IMR-90 (cell line): ENCODE measurements at regions not wholly inside any gene's neighbourhood (a gene's known extent, or its start where the extent isn't known, plus 50 kb on each side); places are given as distances from the start of the nearest gene placed in this dataset.

Experiments
- ATAC-seq: fragments of 200-7000 bp; cut with Tn5 transposase; 2 replicates; pipeline ENCODE4 v1.9.1; 2020; ENCODE audit warnings: low read depth, mild to moderate bottlenecking, moderate library complexity
- BruUV-seq: library from RNA; stranded (reverse); fragments of 400-500 nt; replicated peaks from 2 replicates; lab custom pipeline; 2021; lab: Mats Ljungman, UMichigan
- CTCF ChIA-PET: fragments of 300-600 bp; formaldehyde crosslinking; extraction: SDS; loops from one replicate; lab custom pipeline; 2021; ENCODE audit warnings: antibody characterized with exemption; lab: Yijun Ruan, JAX
- POLR2A ChIA-PET: fragments of 300-600 bp; sonication (Branson Sonifier 250); formaldehyde crosslinking; loops from one replicate; lab custom pipeline; 2022; ENCODE audit warnings: antibody characterized with exemption; ENCODE audit not compliant: unreplicated experiment; lab: Charles Lee
- DNase-seq: peaks from one replicate; pipeline ENCODE4 v3.0.0; 2013
- H2AFZ ChIP-seq: replicated peaks from 2 replicates; pipeline ENCODE3; 2013; ENCODE audit warnings: low read length, mild to moderate bottlenecking; ENCODE audit not compliant: poor library complexity
- H2AK5ac ChIP-seq: 2 replicates; pipeline ENCODE4 v1.6.1; 2013; ENCODE audit warnings: low read depth, low read length, inconsistent platforms
- H2AK9ac ChIP-seq: replicated peaks from 2 replicates; pipeline ENCODE3; 2013; ENCODE audit warnings: mild to moderate bottlenecking, low read depth, low read length, moderate library complexity; ENCODE audit not compliant: poor library complexity
- H2BK120ac ChIP-seq: 2 replicates; pipeline ENCODE4 v1.6.1; 2013; ENCODE audit warnings: low read depth, low read length, inconsistent platforms
- H2BK15ac ChIP-seq: 3 replicates; pipeline ENCODE4 v1.6.1; 2013; ENCODE audit warnings: low read depth, low read length, inconsistent platforms
- H2BK20ac ChIP-seq: 2 replicates; pipeline ENCODE4 v1.6.1; 2013; ENCODE audit warnings: low read depth, mild to moderate bottlenecking, inconsistent platforms, low read length, moderate library complexity
- H2BK5ac ChIP-seq: 2 replicates; pipeline ENCODE4 v1.6.1; 2013; ENCODE audit warnings: mild to moderate bottlenecking, low read depth, low read length, inconsistent platforms; ENCODE audit not compliant: poor library complexity, severe bottlenecking
- H3K14ac ChIP-seq: replicated peaks from 2 replicates; pipeline ENCODE4 v1.6.1; 2013; ENCODE audit warnings: low read depth, low read length, inconsistent platforms
- H3K18ac ChIP-seq: 2 replicates; pipeline ENCODE4 v1.6.1; 2013; ENCODE audit warnings: low read depth, low read length, control low read depth
- H3K23ac ChIP-seq: 2 replicates; pipeline ENCODE4 v1.6.1; 2013; ENCODE audit warnings: low read depth, low read length, inconsistent platforms
- H3K27ac ChIP-seq: 2 replicates; pipeline ENCODE4 v1.5.1; 2013; ENCODE audit warnings: mild to moderate bottlenecking, control low read depth, low read length; ENCODE audit not compliant: insufficient read depth
- H3K27me3 ChIP-seq: 2 replicates; pipeline ENCODE4 v1.6.1; 2013; ENCODE audit warnings: low read length; ENCODE audit not compliant: control insufficient read depth, insufficient read depth
- H3K36me3 ChIP-seq: 2 replicates; pipeline ENCODE4 v1.6.1; 2013; ENCODE audit warnings: low read length, mixed read lengths; ENCODE audit not compliant: control insufficient read depth, insufficient read depth
- H3K4ac ChIP-seq: 2 replicates; pipeline ENCODE4 v1.6.1; 2013; ENCODE audit warnings: low read depth, low read length, inconsistent platforms
- H3K4me1 ChIP-seq: 2 replicates; pipeline ENCODE4 v1.6.1; 2013; ENCODE audit warnings: low read length, mixed read lengths; ENCODE audit not compliant: control insufficient read depth, insufficient read depth
- H3K4me2 ChIP-seq: 2 replicates; pipeline ENCODE4 v1.6.1; 2013; ENCODE audit warnings: low read depth, mild to moderate bottlenecking, control low read depth, low read length, moderate library complexity
- H3K4me3 ChIP-seq: 2 replicates; pipeline ENCODE4 v1.5.1; 2013; ENCODE audit warnings: low read depth, mild to moderate bottlenecking, control low read depth, low read length, moderate library complexity; ENCODE audit not compliant: insufficient read depth
- H3K56ac ChIP-seq: 2 replicates; pipeline ENCODE4 v1.6.1; 2013; ENCODE audit warnings: low read length, inconsistent platforms; ENCODE audit not compliant: insufficient read depth; ENCODE audit errors: extremely low read depth
- H3K79me1 ChIP-seq, 2 experiments: 2 replicates each; pipeline ENCODE4 v1.6.1; 2013; ENCODE audit warnings: low read length in 2 of 2, inconsistent platforms in 1 of 2, low read depth in 1 of 2
- H3K9ac ChIP-seq: 2 replicates; pipeline ENCODE4 v1.6.1; 2013; ENCODE audit warnings: low read depth, low read length, control low read depth
- H3K9me1 ChIP-seq: 2 replicates; pipeline ENCODE4 v1.6.1; 2013; ENCODE audit warnings: low read length, inconsistent platforms; ENCODE audit not compliant: insufficient read depth
- H3K9me3 ChIP-seq: 2 replicates; pipeline ENCODE4 v1.6.1; 2013; ENCODE audit warnings: low read length; ENCODE audit not compliant: control insufficient read depth, insufficient read depth
- H4K20me1 ChIP-seq: 2 replicates; pipeline ENCODE4 v1.6.1; 2013; ENCODE audit warnings: low read length, inconsistent platforms; ENCODE audit not compliant: insufficient read depth
- H4K5ac ChIP-seq: 2 replicates; pipeline ENCODE4 v1.6.1; 2013; ENCODE audit warnings: mild to moderate bottlenecking, low read depth, low read length, control low read depth
- H4K8ac ChIP-seq, 2 experiments: 2 replicates each; pipeline ENCODE4 v1.6.1; 2013; ENCODE audit warnings: low read depth in 2 of 2, low read length in 2 of 2, control low read depth in 1 of 2, inconsistent platforms in 1 of 2
- H4K91ac ChIP-seq: 2 replicates; pipeline ENCODE4 v1.6.1; 2013; ENCODE audit warnings: low read depth, low read length, inconsistent platforms; ENCODE audit not compliant: insufficient read depth
- BHLHE40 ChIP-seq: fragments of 150-350 bp; IDR thresholded peaks from 2 replicates; pipeline ENCODE4 v1.6.1; 2016; ENCODE audit warnings: mild to moderate bottlenecking, low read depth, low read length
- CEBPB ChIP-seq: IDR thresholded peaks from 2 replicates; pipeline ENCODE4 v1.6.1; 2012; ENCODE audit warnings: low read depth, low read length, improper control_type of control experiment
- CHD1 ChIP-seq: IDR thresholded peaks from 2 replicates; pipeline ENCODE4 v1.6.1; 2012; ENCODE audit warnings: low read depth, low read length, improper control_type of control experiment
- ELK1 ChIP-seq: fragments of 150-350 bp; IDR thresholded peaks from 2 replicates; pipeline ENCODE4 v1.6.1; 2016; ENCODE audit warnings: low read depth, mild to moderate bottlenecking, low read length, moderate library complexity, borderline replicate concordance
- FOS ChIP-seq: fragments of 150-350 bp; IDR thresholded peaks from 2 replicates; pipeline ENCODE4 v1.6.1; 2016; ENCODE audit warnings: low read depth, low read length
- MAFK ChIP-seq: IDR thresholded peaks from 2 replicates; pipeline ENCODE4 v1.6.1; 2012; ENCODE audit warnings: low read depth, low read length, improper control_type of control experiment
- MAZ ChIP-seq: IDR thresholded peaks from 2 replicates; pipeline ENCODE4 v1.6.1; 2012; ENCODE audit warnings: low read depth, mild to moderate bottlenecking, low read length, improper control_type of control experiment, moderate library complexity, borderline replicate concordance
- MXI1 ChIP-seq: IDR thresholded peaks from 2 replicates; pipeline ENCODE4 v1.6.1; 2012; ENCODE audit warnings: low read depth, mild to moderate bottlenecking, low read length, moderate library complexity, borderline replicate concordance
- NFE2L2 ChIP-seq: fragments of 150-350 bp; IDR thresholded peaks from 2 replicates; pipeline ENCODE4 v1.6.1; 2016; ENCODE audit warnings: low read depth, mild to moderate bottlenecking, low read length
- POLR2A ChIP-seq: IDR thresholded peaks from 2 replicates; pipeline ENCODE4 v1.6.1; 2012; ENCODE audit warnings: mild to moderate bottlenecking, low read depth, low read length
- RAD21 ChIP-seq: IDR thresholded peaks from 2 replicates; pipeline ENCODE4 v1.6.1; 2012; ENCODE audit warnings: low read length, improper control_type of control experiment
- RCOR1 ChIP-seq: IDR thresholded peaks from 2 replicates; pipeline ENCODE4 v1.6.1; 2012; ENCODE audit warnings: mild to moderate bottlenecking, low read length, improper control_type of control experiment; ENCODE audit not compliant: insufficient replicate concordance
- RFX5 ChIP-seq: IDR thresholded peaks from 2 replicates; pipeline ENCODE4 v1.8.0; 2012; ENCODE audit warnings: low read depth, mild to moderate bottlenecking, low read length, moderate library complexity
- SMC3 ChIP-seq: fragments of 150-350 bp; IDR thresholded peaks from 2 replicates; pipeline ENCODE4 v1.6.1; 2016; ENCODE audit warnings: low read depth, mild to moderate bottlenecking, antibody characterized with exemption, low read length, moderate library complexity
- WGBS, 2 experiments: methylation state at CpG; one replicate each; pipeline versions ENCODE4 v1.1.5 to v1.1.7; 2013; ENCODE audit warnings: missing lambda C conversion rate in 2 of 2; ENCODE audit not compliant: insufficient read length in 1 of 2; ENCODE audit errors: extremely low coverage in 2 of 2; 5-methylcytosine and 5-hydroxymethylcytosine counted together
- dilution Hi-C: fragments of 300-500 bp; cut with HindIII; formaldehyde crosslinking; loops from one replicate; pipeline ENCODE4 v1.14.3; 2018; ENCODE audit warnings: low sequenced_read_pairs; ENCODE audit not compliant: unreplicated experiment
- in situ Hi-C: fragments of 300-500 bp; cut with MboI; formaldehyde crosslinking; loops from 3 replicates; pipeline ENCODE4 v1.14.3; 2019; ENCODE audit warnings: low sequenced_read_pairs, inconsistent platforms, mixed read lengths
- intact Hi-C: fragments of 100-400 bp; cut with micrococcal nuclease; formaldehyde crosslinking; loops from 2 replicates; pipeline ENCODE4 v1.10.0; 2022
- TF ChIP-seq, protein P1 (sequence below): conservative IDR thresholded peaks from 2 replicates; pipeline ENCODE4 v1.5.1; 2012; ENCODE audit warnings: mild to moderate bottlenecking, low read depth, low read length, improper control_type of control experiment
- TF ChIP-seq, protein P2 (sequence below): fragments of 150-350 bp; IDR thresholded peaks from 2 replicates; pipeline ENCODE4 v1.6.1; 2017; ENCODE audit warnings: mild to moderate bottlenecking, antibody characterized with exemption, low read length, low read depth

- Histone ChIP-seq H2AK5ac (no peak overlapping the region), H2BK20ac (no peak overlapping the region), H3K18ac (no peak overlapping the region), H4K20me1 (no peaks in the 10 kb centered on the region), H4K8ac (no peak overlapping the region), H3K4me1 (no peaks in the 10 kb centered on the region), H4K91ac (no peak overlapping the region), H3K27ac (no peak overlapping the region), H3K9me1 (no peaks in the 10 kb centered on the region; the same call in 1 of the 2 replicates), H3K4ac (no peak overlapping the region), H2AK9ac (no peak overlapping the region), H3K9ac (no peak overlapping the region), H3K27me3 (no peaks in the 10 kb centered on the region), H3K79me1 (no peaks in the 10 kb centered on the region), H3K4me3 (no peak overlapping the region), H2AFZ (peak overlapping the region; percentile 58), H3K36me3 (no peaks in the 10 kb centered on the region), H2BK15ac (no peak overlapping the region), H2BK5ac (no peak overlapping the region), H3K23ac (no peak overlapping the region), H3K14ac (no peak overlapping the region), H3K9me3 (no peaks in the 10 kb centered on the region), H2BK120ac (no peak overlapping the region), H4K5ac (no peak overlapping the region), H3K56ac (no peak overlapping the region), H3K4me2 (no peak overlapping the region)
- intact Hi-C loops: no loop called here
- no peak for ATAC-seq
- dilution Hi-C loops: no loop called here
- no TSS peak for BruUV-seq
- CTCF ChIA-PET: no interaction called here
- POLR2A ChIA-PET: no interaction called here
- WGBS, 2 experiments: no CpG with 5 or more reads among the region's 7 CpGs
- TF ChIP-seq RCOR1: no peak
- TF ChIP-seq MAZ: no peak
- no peak for TF ChIP-seq CHD1
- no peak for TF ChIP-seq RAD21
- TF ChIP-seq, protein P1, sequence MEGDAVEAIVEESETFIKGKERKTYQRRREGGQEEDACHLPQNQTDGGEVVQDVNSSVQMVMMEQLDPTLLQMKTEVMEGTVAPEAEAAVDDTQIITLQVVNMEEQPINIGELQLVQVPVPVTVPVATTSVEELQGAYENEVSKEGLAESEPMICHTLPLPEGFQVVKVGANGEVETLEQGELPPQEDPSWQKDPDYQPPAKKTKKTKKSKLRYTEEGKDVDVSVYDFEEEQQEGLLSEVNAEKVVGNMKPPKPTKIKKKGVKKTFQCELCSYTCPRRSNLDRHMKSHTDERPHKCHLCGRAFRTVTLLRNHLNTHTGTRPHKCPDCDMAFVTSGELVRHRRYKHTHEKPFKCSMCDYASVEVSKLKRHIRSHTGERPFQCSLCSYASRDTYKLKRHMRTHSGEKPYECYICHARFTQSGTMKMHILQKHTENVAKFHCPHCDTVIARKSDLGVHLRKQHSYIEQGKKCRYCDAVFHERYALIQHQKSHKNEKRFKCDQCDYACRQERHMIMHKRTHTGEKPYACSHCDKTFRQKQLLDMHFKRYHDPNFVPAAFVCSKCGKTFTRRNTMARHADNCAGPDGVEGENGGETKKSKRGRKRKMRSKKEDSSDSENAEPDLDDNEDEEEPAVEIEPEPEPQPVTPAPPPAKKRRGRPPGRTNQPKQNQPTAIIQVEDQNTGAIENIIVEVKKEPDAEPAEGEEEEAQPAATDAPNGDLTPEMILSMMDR: no peak
- no peak for TF ChIP-seq SMC3
- no peak for TF ChIP-seq MAFK
- TF ChIP-seq, protein P2, sequence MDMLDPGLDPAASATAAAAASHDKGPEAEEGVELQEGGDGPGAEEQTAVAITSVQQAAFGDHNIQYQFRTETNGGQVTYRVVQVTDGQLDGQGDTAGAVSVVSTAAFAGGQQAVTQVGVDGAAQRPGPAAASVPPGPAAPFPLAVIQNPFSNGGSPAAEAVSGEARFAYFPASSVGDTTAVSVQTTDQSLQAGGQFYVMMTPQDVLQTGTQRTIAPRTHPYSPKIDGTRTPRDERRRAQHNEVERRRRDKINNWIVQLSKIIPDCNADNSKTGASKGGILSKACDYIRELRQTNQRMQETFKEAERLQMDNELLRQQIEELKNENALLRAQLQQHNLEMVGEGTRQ: no peak
- no peak for TF ChIP-seq RFX5
- no peak for TF ChIP-seq NFE2L2
- no peak for TF ChIP-seq MXI1
- no peak for TF ChIP-seq CEBPB
- TF ChIP-seq FOS: no peak
- TF ChIP-seq ELK1: no peak
- TF ChIP-seq BHLHE40: no peak
- no peak for TF ChIP-seq POLR2A
- in situ Hi-C loops: no loop called here
- DNase-seq: no peak
These were observed 87.2 kb upstream of the VRK2 start for GRCh38 chr2:57959390-57959789.
